ENCODE measurements at regions not wholly inside any gene's neighbourhood (a gene's known extent, or its start where the extent isn't known, plus 50 kb on each side); places are given as distances from the start of the nearest gene placed in this dataset.
A peak's percentile ranks its signal among the peaks of the same experiment; 100 is the strongest.

- DNase-seq (ENCODE audit: low read depth in 2 of 2): peak; percentile 31 to 48
- no peak overlapping the region for H3K4me3 ChIP-seq (replicated peaks in 1 of 2; ENCODE audit: low read depth in 2 of 2, low read length in 2 of 2)
- TF ChIP-seq CTCF (IDR thresholded peaks at IDR 0.05; ENCODE audit: low read depth, low read length): no peak
Measured at GRCh38 chr4:137274404-137274803, 257.9 kb downstream of the PCDH18 start.

GRCh38 chr4:137267024-137267423 lies 265.3 kb downstream of the PCDH18 start:
- TF ChIP-seq CTCF (IDR thresholded peaks at IDR 0.05; ENCODE audit: low read depth, low read length): no peak
- H3K4me3 ChIP-seq (replicated peaks in 1 of 2; ENCODE audit: low read depth in 2 of 2, low read length in 2 of 2): no peak overlapping the region
- DNase-seq (ENCODE audit: low read depth in 2 of 2): peak; percentile 68 to 77

- no peak for DNase-seq (ENCODE audit: low read depth in 2 of 2)
- H3K4me3 ChIP-seq (replicated peaks in 1 of 2; ENCODE audit: low read depth in 2 of 2, low read length in 2 of 2): no peak overlapping the region
- no peak for TF ChIP-seq CTCF (IDR thresholded peaks at IDR 0.05; ENCODE audit: low read depth, low read length)
Measured at GRCh38 chr4:137266511-137266910, 265.8 kb downstream of the PCDH18 start.

GRCh38 chr4:137263206-137263605 lies 269.1 kb downstream of the PCDH18 start:
- no peak overlapping the region for H3K4me3 ChIP-seq (replicated peaks in 1 of 2; ENCODE audit: low read depth in 2 of 2, low read length in 2 of 2)
- TF ChIP-seq CTCF (IDR thresholded peaks at IDR 0.05; ENCODE audit: low read depth, low read length): no peak
- DNase-seq (ENCODE audit: low read depth in 2 of 2): no peak

- H3K4me3 ChIP-seq (replicated peaks in 1 of 2; ENCODE audit: low read depth in 2 of 2, low read length in 2 of 2): no peak overlapping the region
- TF ChIP-seq CTCF (IDR thresholded peaks at IDR 0.05; ENCODE audit: low read depth, low read length): no peak
- DNase-seq (ENCODE audit: low read depth in 2 of 2): peak; percentile 19 to 85
Measured at GRCh38 chr4:137253949-137254348, 278.3 kb downstream of the PCDH18 start.

GRCh38 chr4:137249112-137249511 lies 283.2 kb downstream of the PCDH18 start:
- TF ChIP-seq CTCF (IDR thresholded peaks at IDR 0.05; ENCODE audit: low read depth, low read length): no peak
- no peak overlapping the region for H3K4me3 ChIP-seq (replicated peaks in 1 of 2; ENCODE audit: low read depth in 2 of 2, low read length in 2 of 2)
- DNase-seq (ENCODE audit: low read depth in 2 of 2): no peak

- no peak for TF ChIP-seq CTCF (IDR thresholded peaks at IDR 0.05; ENCODE audit: low read depth, low read length)
Measured at GRCh38 chr4:137238456-137239162, 293.7 kb downstream of the PCDH18 start.

More at GRCh38 chr4:137238456-137239162, 293.7 kb downstream of the PCDH18 start:
- H3K4me3 ChIP-seq (replicated peaks in 1 of 2; ENCODE audit: low read depth in 2 of 2, low read length in 2 of 2): no peak overlapping the region
- no peak for DNase-seq (ENCODE audit: low read depth in 2 of 2)

All from cardiac fibroblast (primary cell).